NCI-H345 (cell line): ENCODE measurements at regions not wholly inside any gene's neighbourhood (a gene's known extent, or its start where the extent isn't known, plus 50 kb on each side); places are given as distances from the start of the nearest gene placed in this dataset.

Experiments used
- DNase-seq: peaks from one replicate; lab custom pipeline; 2025; lab: John Stamatoyannopoulos, UW

- no peak for DNase-seq
These were observed 352.7 kb upstream of the CDH20 start for GRCh38 chr18:60980422-60981005.

- DNase-seq, result no peak
These were observed 351.4 kb upstream of the CDH20 start for GRCh38 chr18:60981682-60982328.

- no peak for DNase-seq
These were observed 350.9 kb upstream of the CDH20 start for GRCh38 chr18:60982329-60982695.

- no peak for DNase-seq
These were observed 350.3 kb upstream of the CDH20 start for GRCh38 chr18:60982928-60983327.

- DNase-seq, result no peak
These were observed 348.7 kb upstream of the CDH20 start for GRCh38 chr18:60984510-60984909.

- DNase-seq, result no peak
These were observed 345.3 kb upstream of the CDH20 start for GRCh38 chr18:60987963-60988362.

- no peak for DNase-seq
These were observed 336.9 kb upstream of the CDH20 start for GRCh38 chr18:60996326-60996725.

- DNase-seq, result no peak
These were observed 336.4 kb upstream of the CDH20 start for GRCh38 chr18:60996822-60997221.

GRCh38 chr18:61001138-61001537 is 332.1 kb upstream of the CDH20 start:
- no peak for DNase-seq

GRCh38 chr18:61006687-61007224 is 326.5 kb upstream of the CDH20 start:
- no peak for DNase-seq

GRCh38 chr18:61019338-61020301 is 313.6 kb upstream of the CDH20 start:
- DNase-seq, result no peak

- no peak for DNase-seq
These were observed 307.6 kb upstream of the CDH20 start for GRCh38 chr18:61025596-61025995.

GRCh38 chr18:61031626-61032025 is 301.6 kb upstream of the CDH20 start:
- DNase-seq, result no peak

GRCh38 chr18:61034580-61034979 is 298.6 kb upstream of the CDH20 start:
- no peak for DNase-seq

- DNase-seq, result no peak
These were observed 294.0 kb upstream of the CDH20 start for GRCh38 chr18:61039251-61039650.

- DNase-seq, result no peak
These were observed 285.4 kb upstream of the CDH20 start for GRCh38 chr18:61047794-61048193.

- no peak for DNase-seq
These were observed 275.8 kb upstream of the CDH20 start for GRCh38 chr18:61057443-61057842.

- DNase-seq, result no peak
These were observed 271.0 kb upstream of the CDH20 start for GRCh38 chr18:61062258-61062657.

- peak; percentile 63 for DNase-seq
These were observed 268.3 kb upstream of the CDH20 start for GRCh38 chr18:61064911-61065310.

- DNase-seq, result peak; percentile 65
These were observed 256.2 kb upstream of the CDH20 start for GRCh38 chr18:61076986-61077385.

- no peak for DNase-seq
These were observed 253.5 kb upstream of the CDH20 start for GRCh38 chr18:61079714-61080113.

GRCh38 chr18:61080954-61081528 is 252.2 kb upstream of the CDH20 start:
- peak; percentile 34 for DNase-seq
